ENCODE measurements at regions not wholly inside any gene's neighbourhood (a gene's known extent, or its start where the extent isn't known, plus 50 kb on each side); places are given as distances from the start of the nearest gene placed in this dataset.
A peak's percentile ranks its signal among the peaks of the same experiment; 100 is the strongest.

- DNase-seq = no peak
Observed at GRCh38 chr19:31992750-31993149, 352.7 kb upstream of the ZNF507 start.

- no peak for DNase-seq
Observed at GRCh38 chr19:31995546-31995945, 349.9 kb upstream of the ZNF507 start.

DNA sequence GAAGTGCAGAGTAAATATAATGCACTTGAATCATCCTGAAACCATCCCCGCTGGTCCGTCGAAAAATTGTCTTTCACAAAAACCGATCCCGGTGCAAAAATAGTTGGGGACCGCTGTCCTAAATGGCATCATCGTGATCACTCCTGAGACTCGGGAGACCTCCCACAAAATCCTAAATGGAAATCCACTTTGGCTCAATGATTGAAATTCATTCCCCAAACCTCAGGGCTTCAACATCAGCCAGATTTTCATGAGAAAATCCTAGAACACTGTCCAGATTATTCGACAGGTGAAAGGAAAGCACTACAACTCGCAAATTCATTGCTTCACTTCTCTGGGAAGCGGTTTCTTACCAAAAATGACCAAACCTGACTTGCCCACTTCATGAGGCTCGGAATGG lies 335.3 kb upstream of the ZNF507 start:
- no peak for DNase-seq

- DNase-seq = no peak
Observed at GRCh38 chr19:32012206-32012605, 333.2 kb upstream of the ZNF507 start.

DNA sequence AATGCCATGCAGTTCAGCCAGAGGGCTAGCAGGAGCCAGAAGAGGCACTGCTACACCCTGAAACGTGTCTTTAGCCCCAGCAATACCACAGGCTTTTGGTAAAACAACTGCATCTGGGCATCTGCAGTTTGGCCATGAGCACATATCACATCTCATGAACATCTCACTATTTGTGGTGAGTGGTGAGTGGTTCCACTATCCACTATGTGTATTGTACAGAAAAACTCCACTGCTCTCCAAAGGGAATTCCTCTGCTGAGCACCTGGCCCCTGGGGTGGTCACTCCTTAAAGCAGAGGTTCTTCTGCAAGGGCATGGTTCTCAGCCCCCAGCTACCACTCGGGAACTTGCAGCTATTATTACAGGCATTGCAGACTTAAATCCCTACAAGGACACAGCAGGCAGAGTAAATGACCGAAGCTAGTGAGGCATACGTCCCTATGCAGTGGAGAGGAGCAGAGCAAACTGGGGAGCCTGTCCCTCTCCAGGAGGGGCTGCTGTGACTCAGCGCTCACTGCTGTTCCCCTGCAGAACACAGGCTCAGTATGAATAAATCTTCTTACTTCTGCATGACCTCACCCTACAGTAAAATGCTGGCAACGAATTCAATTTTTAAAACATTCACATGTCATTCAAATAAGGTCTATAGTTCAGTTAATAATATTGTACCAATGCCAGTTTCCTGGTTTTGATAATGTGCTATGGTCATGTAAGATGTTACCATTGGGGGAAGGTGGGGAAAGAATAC lies 332.4 kb upstream of the ZNF507 start:
- no peak for DNase-seq

DNA sequence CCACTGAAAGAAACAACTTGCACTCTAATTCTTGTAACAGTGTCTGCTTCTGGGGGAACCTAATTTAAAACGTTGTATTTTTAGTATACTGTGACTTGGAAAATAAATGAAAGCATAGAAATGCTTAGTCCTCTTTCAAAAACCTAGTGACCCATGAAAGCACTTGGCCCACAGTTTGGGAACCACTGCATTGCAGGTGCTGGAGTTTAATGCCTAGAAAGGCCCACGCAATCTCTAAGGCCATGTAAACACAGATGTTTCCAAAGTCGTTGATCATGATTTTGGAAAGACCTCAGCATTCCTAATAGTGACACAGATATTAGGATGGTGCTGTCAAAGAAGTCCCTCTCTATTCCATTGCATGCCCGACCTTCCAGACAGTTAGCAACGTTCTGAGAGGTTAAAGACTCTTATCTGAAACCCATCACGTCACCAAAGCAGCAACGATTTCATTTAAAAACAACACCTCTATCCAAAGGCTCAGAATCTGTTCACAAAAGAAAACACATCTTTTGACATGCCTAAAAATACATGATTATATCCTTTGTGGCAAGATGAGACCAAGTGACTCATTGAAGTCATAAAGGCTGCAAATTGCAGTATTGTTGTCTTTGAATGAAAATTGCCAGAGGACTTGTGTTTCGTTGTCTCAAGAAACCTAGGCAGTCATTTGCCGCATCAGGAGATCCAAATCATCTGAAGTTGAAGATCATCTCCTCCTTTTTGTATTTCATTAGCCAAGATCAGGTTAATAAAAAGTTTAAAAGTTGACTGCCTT lies 328.0 kb upstream of the ZNF507 start:
- no peak for DNase-seq

GRCh38 chr19:32018014-32018413 lies 327.4 kb upstream of the ZNF507 start:
- no peak for DNase-seq

- DNase-seq = no peak
Observed at GRCh38 chr19:32020538-32020937, 324.9 kb upstream of the ZNF507 start.

GRCh38 chr19:32022044-32022640 lies 323.3 kb upstream of the ZNF507 start:
- DNase-seq = no peak

DNA sequence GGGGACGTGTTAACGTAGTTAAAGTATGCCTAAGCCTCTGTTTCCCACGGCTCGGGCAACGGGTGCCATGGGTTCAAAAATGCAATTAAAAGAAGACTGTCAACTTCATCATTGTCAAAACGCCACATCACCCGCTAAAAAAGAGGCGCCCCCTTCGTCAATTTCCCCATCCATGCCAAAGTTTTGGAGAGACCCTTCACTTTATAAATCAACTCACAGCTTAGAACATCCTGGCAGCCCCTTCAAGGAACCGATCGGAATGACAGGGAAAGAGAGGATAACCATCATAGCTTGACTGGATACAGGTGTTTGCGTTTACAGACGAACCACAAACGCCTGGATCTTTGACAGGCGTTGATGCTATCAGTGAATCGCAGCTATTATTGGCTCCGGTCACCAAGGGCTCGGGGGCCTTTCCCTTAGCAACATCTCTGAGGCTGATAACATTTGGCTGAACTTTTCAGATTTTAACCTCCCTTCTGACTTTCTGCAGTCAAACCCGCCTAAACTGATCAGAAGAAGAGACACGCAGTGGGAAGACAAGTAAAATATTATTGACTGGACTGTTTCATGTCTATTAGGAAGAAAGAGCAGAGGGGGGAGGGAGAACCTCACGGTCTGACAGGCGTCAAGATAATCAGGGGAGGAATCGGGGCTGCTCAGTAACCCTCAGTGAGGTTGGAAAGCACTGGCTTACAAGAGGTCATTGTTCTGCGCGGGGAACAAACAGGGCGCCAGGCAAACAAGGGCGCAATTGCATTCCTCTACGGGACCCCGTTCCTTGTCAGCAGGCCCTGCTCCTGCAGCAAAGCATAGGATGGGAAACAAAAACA lies 322.5 kb upstream of the ZNF507 start:
- no peak for DNase-seq

GRCh38 chr19:32023564-32023832 lies 321.9 kb upstream of the ZNF507 start:
- DNase-seq = no peak

- no peak for DNase-seq
Observed at GRCh38 chr19:32029235-32029634, 316.2 kb upstream of the ZNF507 start.

GRCh38 chr19:32032561-32032960 lies 312.8 kb upstream of the ZNF507 start:
- DNase-seq = no peak

DNA sequence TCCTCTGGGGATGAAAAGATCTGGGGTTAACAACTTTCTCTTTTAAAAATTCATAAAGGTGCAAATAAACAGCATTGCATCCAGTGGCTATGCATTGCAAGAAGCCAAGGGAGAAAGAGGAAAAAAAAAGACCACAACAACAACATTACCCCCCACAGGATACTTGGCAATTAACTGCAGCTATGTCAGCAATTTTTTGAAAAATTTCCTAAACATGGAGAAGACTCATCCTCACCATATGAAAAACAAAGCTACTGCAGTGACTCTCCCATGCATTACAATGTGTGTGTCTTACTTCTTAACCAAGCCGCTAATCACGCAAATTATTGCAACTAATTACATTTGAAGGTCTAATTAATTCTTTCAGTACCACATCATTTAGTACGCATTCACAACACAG lies 309.8 kb upstream of the ZNF507 start:
- DNase-seq = no peak

DNA sequence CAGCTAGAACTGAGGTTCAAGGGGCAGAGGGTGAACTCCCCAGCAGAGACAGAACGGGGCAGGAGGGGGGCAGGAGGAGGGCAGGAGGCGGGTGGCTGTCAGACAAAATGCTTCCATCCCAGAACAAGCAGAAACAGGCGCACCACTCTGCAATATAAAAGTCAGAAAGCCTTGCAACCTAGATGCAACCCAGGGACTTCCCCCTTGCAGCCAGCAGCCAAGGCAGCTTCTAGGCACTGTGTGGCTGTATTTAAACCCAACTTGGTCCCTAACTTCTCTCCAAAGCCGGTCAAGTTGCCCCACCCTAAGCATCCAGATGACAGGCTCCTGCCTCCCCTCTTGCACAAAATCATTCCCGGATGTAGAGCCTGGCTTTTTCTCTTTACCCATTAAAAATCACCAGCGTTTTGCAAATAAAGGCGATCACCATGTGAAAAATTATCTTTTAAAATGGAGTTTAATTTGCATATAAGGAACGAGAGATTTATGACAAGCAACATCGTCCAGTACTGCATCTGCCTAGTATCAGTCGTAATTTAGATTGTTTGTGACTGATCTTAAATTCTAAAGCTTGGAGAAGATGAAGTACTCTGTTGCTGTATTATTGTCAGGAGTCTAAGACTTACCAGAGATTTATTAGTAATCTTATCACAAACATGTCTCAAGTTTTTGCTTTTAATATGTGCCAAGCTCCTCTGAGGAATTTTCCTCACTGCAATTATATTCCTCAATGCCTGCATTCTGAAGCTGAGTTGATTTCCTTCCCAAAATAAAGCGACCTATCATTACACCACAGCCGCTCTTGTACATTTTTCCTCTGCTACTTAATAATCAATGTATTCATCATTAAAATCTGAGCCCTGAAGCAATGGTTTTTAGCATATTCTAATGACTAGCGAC lies 307.1 kb upstream of the ZNF507 start:
- DNase-seq = no peak

DNA sequence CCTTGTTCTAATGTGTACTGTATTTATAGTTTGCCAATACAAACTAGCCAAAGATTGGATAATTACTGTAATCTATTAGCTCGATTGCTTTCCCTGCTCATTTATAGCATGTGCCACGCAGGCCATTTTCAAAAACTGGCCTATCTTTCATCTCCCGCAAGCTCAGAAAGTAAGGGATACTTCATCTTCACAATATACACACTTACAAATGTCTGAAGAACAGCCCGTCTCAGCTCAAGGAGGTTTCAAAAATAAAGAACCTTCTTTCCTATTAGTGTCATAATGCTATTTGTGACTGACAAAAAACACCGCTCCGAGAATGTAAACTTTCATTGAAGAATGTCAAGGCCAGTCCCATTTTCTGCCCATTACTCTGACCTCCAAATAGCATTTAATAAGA lies 306.4 kb upstream of the ZNF507 start:
- no peak for DNase-seq

- no peak for DNase-seq
Observed at GRCh38 chr19:32039440-32039839, 306.0 kb upstream of the ZNF507 start.

GRCh38 chr19:32040236-32040635 lies 305.2 kb upstream of the ZNF507 start:
- no peak for DNase-seq

- peak; percentile 34 for DNase-seq
Observed at GRCh38 chr19:32041681-32042292, 303.6 kb upstream of the ZNF507 start.

GRCh38 chr19:32047788-32048187 lies 297.6 kb upstream of the ZNF507 start:
- DNase-seq = no peak

GRCh38 chr19:32053376-32053775 lies 292.0 kb upstream of the ZNF507 start:
- DNase-seq = no peak

DNA sequence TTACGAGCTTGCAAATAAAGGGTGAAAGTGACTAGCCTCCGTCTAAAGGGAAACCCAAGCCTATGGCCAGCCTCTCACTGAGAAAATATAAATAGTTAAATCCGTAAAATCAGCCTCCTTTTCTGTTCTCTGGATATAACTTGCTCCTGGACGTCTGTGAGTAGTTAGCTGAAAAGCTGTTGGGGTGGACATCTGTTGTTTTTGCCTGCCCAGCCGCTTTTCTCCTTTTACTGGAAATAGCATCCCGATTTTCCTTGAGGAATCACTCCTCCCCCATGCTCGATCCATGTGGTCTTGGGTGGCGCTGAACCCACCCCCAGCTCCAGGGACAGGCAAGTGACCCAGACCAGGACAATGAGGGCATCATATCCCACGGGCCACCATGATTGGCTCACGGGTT lies 291.5 kb upstream of the ZNF507 start:
- no peak for DNase-seq
